Endothelial cell of umbilical vein (primary cell): ENCODE measurements at regions not wholly inside any gene's neighbourhood (a gene's known extent, or its start where the extent isn't known, plus 50 kb on each side); places are given as distances from the start of the nearest gene placed in this dataset.

Experiments used
- EZH2 ChIP-seq: IDR thresholded peaks from 2 replicates; pipeline ENCODE4 v1.6.1; 2012; ENCODE audit warnings: borderline replicate concordance, low read depth, mild to moderate bottlenecking, moderate library complexity, low read length, inconsistent platforms; ENCODE audit not compliant: severe bottlenecking
- JUN ChIP-seq: IDR thresholded peaks from 2 replicates; pipeline ENCODE4 v1.6.1; 2011; ENCODE audit warnings: borderline replicate concordance, low read depth; ENCODE audit not compliant: insufficient read length, insufficient read depth
- MAX ChIP-seq: IDR thresholded peaks from 2 replicates; pipeline ENCODE4 v1.6.1; 2011; ENCODE audit not compliant: insufficient read depth, insufficient read length
- POLR2A ChIP-seq: IDR thresholded peaks from 2 replicates; pipeline ENCODE4 v1.6.1; 2012; ENCODE audit warnings: low read depth, mild to moderate bottlenecking, control low read depth, low read length
- POLR2AphosphoS5 ChIP-seq: IDR thresholded peaks from 2 replicates; pipeline ENCODE4 v1.6.1; 2012; ENCODE audit warnings: low read depth, mild to moderate bottlenecking, control low read depth, low read length, moderate library complexity; ENCODE audit not compliant: insufficient read depth
- TF ChIP-seq, protein P1 (sequence below), 2 donors: IDR thresholded peaks; 1 replicate in 1 of 2; 2 replicates in 1 of 2; pipeline ENCODE4 v1.5.1; 2011; ENCODE audit warnings: low read length in 2 of 2, mild to moderate bottlenecking in 2 of 2, moderate library complexity in 2 of 2, control low read depth in 1 of 2, inconsistent platforms in 1 of 2, low read depth in 1 of 2; ENCODE audit not compliant: insufficient read depth in 1 of 2; ENCODE audit errors: extremely low read depth in 1 of 2

DNA sequence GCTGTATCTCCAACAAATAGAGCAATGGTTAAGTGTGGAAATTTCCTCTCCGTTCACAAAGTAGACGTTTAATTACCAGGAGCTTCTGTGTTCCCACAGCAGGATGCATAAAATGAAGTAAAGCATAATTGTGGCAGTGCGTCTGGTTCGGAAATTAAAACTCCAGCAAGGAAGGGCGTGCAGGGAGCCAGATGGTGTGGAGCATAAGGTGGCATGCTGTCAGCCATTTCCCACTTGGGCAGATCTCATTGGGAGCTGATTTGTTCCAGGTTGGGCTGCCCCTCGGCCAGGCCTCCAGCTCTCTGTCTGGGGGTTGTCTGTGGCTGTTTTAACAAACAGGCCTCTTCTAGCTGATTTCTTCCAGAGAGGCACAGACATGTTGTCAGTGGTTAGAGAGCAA is 182.1 kb upstream of the CLNK start:
- TF ChIP-seq, protein P1, sequence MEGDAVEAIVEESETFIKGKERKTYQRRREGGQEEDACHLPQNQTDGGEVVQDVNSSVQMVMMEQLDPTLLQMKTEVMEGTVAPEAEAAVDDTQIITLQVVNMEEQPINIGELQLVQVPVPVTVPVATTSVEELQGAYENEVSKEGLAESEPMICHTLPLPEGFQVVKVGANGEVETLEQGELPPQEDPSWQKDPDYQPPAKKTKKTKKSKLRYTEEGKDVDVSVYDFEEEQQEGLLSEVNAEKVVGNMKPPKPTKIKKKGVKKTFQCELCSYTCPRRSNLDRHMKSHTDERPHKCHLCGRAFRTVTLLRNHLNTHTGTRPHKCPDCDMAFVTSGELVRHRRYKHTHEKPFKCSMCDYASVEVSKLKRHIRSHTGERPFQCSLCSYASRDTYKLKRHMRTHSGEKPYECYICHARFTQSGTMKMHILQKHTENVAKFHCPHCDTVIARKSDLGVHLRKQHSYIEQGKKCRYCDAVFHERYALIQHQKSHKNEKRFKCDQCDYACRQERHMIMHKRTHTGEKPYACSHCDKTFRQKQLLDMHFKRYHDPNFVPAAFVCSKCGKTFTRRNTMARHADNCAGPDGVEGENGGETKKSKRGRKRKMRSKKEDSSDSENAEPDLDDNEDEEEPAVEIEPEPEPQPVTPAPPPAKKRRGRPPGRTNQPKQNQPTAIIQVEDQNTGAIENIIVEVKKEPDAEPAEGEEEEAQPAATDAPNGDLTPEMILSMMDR (IDR thresholded peaks at IDR 0.05; ENCODE audit: extremely low read depth in 1 of 2, insufficient read depth in 1 of 2, low read depth in 1 of 2, low read length in 2 of 2): no peak
- TF ChIP-seq EZH2 (no peak), POLR2A (no peak), POLR2AphosphoS5 (no peak), JUN (no peak), MAX (no peak)
